NCI-H1105 (cell line): ENCODE measurements at regions not wholly inside any gene's neighbourhood (a gene's known extent, or its start where the extent isn't known, plus 50 kb on each side); places are given as distances from the start of the nearest gene placed in this dataset.

Source experiments
- DNase-seq: peaks from one replicate; lab custom pipeline; 2025; lab: John Stamatoyannopoulos, UW

GRCh38 chr6:56378507-56378906, 131.1 kb upstream of the COL21A1 start:
- no peak for DNase-seq

- DNase-seq: no peak
Measured at GRCh38 chr6:56377295-56377694, 129.9 kb upstream of the COL21A1 start.

GRCh38 chr6:56375806-56376205, 128.4 kb upstream of the COL21A1 start:
- no peak for DNase-seq

GRCh38 chr6:56374841-56375369, 127.5 kb upstream of the COL21A1 start:
- no peak for DNase-seq

- no peak for DNase-seq
Measured at GRCh38 chr6:56372406-56372995, 125.1 kb upstream of the COL21A1 start.

GRCh38 chr6:56370561-56371211, 123.3 kb upstream of the COL21A1 start:
- peak; percentile 90 for DNase-seq

- DNase-seq: no peak
Measured at GRCh38 chr6:56370127-56370540, 122.8 kb upstream of the COL21A1 start.

- DNase-seq: no peak
Measured at GRCh38 chr6:56368491-56368890, 121.1 kb upstream of the COL21A1 start.

GRCh38 chr6:56366141-56366852, 118.9 kb upstream of the COL21A1 start:
- DNase-seq: no peak

GRCh38 chr6:56364827-56365339, 117.5 kb upstream of the COL21A1 start:
- no peak for DNase-seq

- DNase-seq: no peak
Measured at GRCh38 chr6:56364431-56364826, 117.0 kb upstream of the COL21A1 start.

GRCh38 chr6:56363796-56364430, 116.5 kb upstream of the COL21A1 start:
- DNase-seq: peak; percentile 82

GRCh38 chr6:56361812-56362211, 114.4 kb upstream of the COL21A1 start:
- DNase-seq: no peak

GRCh38 chr6:56359201-56359899, 112.0 kb upstream of the COL21A1 start:
- peak; percentile 49 for DNase-seq

- DNase-seq: no peak
Measured at GRCh38 chr6:56357616-56358373, 110.4 kb upstream of the COL21A1 start.

- DNase-seq: no peak
Measured at GRCh38 chr6:56356426-56356825, 109.0 kb upstream of the COL21A1 start.

- no peak for DNase-seq
Measured at GRCh38 chr6:56353860-56354259, 106.5 kb upstream of the COL21A1 start.

GRCh38 chr6:56350628-56351260, 103.4 kb upstream of the COL21A1 start:
- no peak for DNase-seq

GRCh38 chr6:56349194-56349593, 101.8 kb upstream of the COL21A1 start:
- no peak for DNase-seq

GRCh38 chr6:56348578-56348977, 101.2 kb upstream of the COL21A1 start:
- no peak for DNase-seq

GRCh38 chr6:56347526-56347925, 100.1 kb upstream of the COL21A1 start:
- no peak for DNase-seq
